ENCODE measurements at regions not wholly inside any gene's neighbourhood (a gene's known extent, or its start where the extent isn't known, plus 50 kb on each side); places are given as distances from the start of the nearest gene placed in this dataset.

DNA sequence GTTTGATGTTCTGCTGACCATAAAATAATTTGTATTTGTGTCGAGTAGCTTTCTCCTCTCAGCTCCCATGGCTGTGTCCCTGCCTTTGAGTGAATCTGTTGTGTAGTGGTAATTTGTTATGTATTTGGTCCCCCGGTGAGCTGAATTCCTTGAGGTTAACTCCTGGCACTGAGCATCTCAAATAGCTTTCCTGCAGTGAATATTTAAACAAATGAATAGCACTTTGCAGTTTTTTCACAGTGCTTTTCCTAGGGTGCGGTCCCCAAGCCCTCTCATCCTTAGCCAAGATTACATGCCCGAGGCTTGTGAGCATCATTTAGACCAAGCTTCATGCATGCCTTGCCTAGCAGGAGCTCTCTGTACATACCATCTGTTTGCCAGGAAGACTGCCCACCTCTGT lies 74.2 kb downstream of the CLDN34 start:
- TF ChIP-seq, protein P1, sequence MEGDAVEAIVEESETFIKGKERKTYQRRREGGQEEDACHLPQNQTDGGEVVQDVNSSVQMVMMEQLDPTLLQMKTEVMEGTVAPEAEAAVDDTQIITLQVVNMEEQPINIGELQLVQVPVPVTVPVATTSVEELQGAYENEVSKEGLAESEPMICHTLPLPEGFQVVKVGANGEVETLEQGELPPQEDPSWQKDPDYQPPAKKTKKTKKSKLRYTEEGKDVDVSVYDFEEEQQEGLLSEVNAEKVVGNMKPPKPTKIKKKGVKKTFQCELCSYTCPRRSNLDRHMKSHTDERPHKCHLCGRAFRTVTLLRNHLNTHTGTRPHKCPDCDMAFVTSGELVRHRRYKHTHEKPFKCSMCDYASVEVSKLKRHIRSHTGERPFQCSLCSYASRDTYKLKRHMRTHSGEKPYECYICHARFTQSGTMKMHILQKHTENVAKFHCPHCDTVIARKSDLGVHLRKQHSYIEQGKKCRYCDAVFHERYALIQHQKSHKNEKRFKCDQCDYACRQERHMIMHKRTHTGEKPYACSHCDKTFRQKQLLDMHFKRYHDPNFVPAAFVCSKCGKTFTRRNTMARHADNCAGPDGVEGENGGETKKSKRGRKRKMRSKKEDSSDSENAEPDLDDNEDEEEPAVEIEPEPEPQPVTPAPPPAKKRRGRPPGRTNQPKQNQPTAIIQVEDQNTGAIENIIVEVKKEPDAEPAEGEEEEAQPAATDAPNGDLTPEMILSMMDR (IDR thresholded peaks at IDR 0.05): no peak
- no peak for TF ChIP-seq POLR2A (IDR thresholded peaks at IDR 0.05)
